COLO668 (cell line): ENCODE measurements at regions not wholly inside any gene's neighbourhood (a gene's known extent, or its start where the extent isn't known, plus 50 kb on each side); places are given as distances from the start of the nearest gene placed in this dataset.
"Not testable (repeated sequence)": the region's sequence is repeated elsewhere in the genome, so short reads cannot be mapped to it uniquely, and the experiment has no call there.

Source experiments
- DNase-seq: peaks from one replicate; lab custom pipeline; 2025; ENCODE audit not compliant: unreplicated experiment; lab: John Stamatoyannopoulos, UW

DNA sequence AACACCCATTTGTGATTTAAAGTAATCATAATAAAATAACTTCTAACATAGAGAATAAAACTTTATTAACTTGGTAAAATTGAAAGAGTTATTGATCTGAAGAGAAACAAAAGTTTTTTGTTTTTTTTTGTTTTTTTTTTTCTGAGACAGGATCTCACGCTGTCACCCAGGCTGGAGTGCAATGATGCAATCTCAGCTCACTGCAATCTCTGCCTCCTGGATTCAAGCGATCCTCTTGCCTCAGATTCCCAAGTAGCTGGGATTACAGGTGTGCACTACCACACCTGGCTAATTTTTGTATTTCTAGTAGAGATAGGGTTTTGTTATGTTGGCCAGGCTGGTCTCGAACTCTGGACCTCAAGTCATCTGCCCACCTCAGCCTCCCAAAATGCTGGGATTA is 116.5 kb upstream of the SPATA31D4 start:
- DNase-seq, result not testable (repeated sequence)

DNA sequence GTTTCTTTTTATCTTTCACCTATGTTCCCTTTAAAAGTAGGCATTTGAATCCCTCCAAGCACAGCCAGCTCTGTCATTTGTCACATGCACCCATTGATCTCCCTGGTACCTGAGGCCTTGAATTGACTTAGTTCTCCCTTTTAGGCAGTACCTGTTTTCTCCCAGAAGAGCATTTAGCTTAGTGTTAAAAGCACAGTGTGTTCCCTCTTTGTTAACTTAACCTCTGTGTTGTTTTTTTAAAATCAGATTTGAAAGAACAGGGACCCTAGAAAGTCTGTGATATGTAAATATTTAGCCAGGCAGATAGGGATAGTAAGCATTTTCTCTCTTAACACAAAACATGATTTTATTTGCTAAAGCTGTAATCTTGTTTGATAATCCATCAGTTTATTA is 113.8 kb upstream of the SPATA31D4 start:
- no peak for DNase-seq

DNA sequence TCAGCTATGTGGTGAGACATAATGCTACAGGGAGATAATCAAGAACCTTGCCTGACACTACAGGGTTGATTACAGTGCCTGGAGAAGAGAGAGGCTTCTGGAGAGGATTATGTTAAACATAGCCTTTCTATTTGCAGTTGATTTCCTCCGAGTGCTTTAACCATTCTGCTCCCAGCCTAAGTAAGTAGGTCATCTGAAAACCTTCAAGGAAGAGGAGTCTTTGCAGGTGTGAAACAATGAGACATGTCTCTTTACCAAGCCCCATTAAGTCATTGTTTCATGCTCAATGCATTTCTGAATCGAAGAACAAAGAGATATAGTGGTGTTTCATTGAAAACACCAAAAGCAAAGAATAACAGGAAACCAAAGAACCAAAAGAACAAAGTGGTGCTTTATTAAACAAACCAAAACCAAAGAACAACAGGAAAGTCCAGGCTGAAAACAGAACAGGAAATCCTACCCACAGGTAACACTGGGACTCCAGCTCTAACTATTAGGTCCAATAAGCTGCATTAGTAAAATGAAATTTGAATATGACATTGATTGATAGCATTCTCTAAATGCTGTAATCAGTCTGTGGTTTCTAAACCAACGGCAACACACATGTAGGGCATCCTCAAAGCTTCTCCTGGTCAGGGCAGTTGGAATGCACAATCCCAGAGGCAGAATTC is 113.3 kb upstream of the SPATA31D4 start:
- no peak for DNase-seq

DNA sequence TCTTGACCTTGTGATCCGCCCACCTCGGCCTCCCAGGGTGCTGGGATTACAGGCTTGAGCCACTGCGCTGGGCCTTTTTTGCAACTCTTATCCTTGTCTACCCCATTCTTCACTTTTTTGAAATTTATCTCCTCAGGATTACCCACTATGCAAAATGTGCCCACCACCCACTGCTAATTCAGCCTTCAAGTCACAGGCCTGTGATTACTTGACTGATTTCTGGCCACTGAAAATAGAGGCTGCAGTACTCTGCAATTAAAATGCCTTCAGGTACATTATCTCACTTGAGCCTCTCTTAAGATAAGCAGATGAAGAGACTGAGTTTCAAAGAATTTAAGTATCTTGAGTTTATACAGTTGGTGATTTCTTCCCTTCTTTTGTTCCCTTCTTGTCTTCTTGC is 112.4 kb upstream of the SPATA31D4 start:
- DNase-seq, result no peak

DNA sequence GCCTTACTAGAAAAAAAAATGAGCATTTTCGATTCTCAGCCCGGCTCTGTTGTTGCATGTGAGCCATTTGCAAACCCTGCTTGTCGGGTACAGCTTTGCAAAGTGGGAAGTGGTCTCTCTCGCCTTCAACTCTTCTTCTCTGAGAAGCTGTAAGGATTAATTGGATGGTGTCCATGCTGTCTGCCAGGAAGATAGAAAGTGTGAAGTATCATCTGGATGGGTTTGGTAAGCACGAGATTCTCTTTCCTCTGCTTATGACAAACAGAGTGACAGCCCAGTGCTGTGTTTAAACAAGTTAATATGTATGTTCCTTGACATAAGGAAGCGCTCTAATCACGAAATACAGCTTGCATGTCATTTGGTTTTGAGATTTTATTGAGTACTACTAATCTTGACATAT is 109.1 kb upstream of the SPATA31D4 start:
- DNase-seq, result no peak

DNA sequence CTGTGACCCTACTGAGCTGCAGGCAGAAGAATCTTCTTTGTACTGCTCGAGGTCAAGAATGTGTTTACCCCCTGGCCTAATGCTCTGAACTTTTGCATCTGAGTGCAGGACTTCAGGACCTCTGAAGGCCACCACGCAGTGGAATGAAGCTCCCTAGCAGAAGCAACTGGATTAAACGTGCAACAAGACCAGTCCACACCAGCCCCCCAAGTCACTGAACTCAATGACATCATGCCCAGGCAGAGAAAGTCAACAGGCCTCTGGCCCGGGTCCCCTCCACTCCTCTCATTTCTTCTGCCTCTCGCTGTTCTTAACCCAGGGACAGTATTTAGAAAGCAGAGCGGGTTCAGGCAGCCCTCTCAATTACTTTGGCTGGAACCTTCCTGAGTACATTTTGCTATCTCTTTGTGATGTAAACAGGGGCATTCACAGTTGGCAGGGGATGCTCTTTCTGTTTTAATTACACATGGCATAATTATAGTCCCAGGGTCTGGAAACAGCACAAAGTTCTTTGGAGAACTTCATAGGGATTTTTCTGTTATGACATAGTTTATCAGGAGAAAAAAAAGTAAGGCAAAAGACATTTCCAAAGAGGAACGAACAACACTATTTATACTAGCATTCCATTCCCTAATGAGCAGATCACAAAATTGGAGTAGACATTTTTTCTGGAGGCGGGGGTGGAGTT is 108.2 kb upstream of the SPATA31D4 start:
- no peak for DNase-seq

DNA sequence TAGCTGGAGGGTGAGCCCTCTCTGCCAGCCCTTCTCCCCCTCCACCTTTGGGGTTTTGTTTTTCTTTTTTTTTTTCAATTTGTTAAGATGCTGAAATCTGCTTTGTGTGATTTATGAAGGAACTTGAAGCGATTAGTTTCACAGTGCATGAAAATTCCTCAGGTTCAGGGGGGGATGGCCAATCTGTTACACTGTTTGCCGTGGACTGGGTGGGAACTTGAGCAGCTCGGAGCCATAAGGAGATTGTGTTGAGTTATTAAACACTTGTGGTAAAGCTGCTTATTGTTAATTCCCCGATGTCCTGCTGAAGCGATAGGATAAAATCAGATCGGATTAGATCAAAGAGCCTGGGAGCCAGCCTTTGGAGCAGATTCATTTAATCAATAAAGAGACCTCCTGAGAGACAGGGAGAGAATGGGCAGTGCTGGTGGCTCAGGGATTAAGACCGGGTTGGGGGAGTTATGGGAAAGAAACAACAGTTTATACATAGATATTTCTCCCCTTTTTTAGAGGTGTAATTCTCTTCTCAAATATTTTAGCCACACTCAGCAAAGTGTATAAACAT is 105.8 kb upstream of the SPATA31D4 start:
- no peak for DNase-seq

DNA sequence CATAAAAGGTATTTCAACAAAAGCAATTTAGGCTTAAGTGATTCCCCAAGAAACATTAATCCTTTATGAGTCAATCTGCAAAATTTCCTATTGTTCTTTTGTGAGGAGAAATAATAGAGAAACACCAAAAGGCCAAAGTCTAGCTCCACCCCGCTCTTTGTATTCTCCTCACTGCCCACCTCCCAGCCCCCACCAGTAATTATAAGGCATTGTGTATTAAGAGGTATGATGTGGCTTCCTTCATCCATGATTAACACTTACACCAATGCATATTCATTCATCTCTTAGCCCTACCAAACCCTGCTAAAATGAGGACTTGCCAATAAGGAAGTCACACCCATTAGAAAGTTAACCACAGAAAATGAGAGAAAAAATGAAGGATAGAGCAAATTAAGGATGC is 105.3 kb upstream of the SPATA31D4 start:
- DNase-seq, result no peak

DNA sequence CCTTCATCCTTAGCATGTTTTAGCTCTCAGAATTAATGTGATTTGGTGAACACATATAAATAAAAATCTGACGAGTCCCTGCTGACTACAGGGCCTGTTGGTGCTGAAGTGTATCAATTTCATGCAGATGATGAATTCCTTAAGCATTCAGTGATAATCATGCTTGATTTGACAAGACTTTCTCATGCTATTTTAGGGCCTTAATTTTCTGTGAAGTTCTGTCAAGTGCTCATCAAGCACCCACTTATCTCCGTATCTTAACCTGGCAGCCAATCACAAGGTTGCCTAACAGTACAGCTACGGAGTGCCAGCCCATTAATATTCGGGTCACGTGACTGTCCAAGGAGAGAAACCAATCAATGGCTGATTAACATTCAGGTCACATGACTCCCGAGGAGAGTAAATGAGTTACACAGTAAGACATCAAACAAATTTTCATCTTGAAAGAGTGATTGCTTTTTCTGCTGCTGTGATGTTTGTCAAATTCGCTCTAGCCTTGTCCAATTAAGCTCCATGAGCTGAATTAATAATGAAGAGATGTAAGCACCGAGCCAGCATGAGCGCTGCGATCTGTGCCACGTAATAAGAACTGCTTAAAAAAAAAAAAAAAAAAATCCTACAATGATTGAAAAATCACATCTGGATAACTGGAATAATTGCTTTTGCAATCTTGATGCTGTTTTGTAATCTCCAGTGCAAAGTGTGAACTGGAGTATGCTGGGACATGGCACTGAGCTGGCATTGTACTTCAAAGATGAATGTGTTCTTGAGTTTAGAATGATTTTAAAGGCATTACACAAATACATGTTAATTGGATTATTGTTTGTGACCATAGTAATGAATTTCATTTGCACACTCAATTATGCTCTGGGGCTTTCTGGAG is 104.3 kb upstream of the SPATA31D4 start:
- DNase-seq, result no peak

DNA sequence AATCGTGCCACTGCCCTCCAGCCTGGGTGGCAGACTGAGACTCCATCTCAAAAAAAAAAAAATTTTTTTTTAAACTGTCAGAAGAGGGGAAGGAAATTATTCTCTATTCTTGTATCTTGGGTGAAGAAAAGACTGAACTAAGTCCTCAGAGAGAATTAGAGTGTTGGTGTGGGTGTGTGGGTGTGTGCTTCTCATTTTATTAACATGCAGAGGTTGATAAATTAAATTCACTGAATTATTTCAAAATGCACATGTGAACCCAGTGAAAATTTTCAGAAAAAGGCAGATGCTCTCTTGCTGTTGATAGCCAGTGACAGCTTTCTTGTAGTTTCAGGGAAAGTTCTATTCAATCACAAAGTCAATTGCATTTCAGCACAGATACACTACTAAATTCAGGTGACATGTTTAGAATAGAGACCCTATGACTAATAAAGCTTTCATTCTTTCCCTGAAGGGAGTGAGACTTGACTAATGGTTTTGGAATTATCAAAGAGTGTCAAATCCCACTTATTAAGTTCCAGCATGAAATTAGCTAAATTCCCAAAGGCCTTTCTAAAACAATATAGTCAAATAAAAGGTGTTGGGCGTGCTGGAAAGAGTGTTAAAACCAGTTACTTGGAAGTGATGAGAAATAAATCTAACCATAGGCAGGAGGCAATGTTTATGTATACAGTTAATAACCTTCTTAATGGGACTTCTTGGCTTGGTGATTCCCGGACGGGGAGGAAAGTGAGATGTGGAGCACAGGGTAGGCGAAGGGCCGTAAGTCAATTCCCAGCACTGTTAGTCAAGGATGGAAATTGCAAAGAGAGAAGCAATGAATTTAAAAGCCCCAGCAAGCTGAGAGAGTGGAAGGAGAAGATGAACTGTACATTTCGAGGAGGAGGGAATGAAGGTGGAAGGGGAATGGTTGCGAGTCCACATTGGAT is 103.2 kb upstream of the SPATA31D4 start:
- no peak for DNase-seq

DNA sequence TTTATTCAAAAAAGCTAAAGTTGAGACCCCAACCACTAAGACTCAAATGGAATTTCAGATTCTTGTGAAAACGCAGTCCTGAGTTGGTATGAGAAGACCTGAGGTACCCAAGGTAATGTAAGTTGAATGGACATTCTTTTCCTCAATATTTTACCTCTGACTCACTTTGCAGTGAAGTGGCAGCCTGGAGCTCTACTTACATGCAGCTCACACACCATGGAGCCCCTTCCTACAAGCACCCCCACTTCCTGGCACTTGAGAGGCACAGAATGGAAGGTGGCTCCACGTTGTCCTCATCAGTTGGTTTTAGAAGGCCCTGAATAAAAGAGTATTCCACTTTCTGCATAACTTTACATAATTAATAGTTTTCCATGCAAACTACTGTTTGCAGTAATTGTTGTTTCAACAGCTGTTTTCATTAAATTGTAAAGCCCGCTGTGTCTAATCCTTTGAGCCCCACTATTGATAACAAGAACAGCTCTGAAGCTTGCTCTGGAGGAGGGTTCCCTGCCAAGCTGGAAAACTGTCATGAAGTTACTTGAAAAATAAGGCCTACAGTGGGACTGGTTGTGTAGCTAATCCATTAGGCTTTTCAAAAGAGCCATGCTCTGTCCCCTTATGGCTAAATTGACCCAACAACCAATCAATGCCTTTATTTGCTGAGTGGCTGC is 102.2 kb upstream of the SPATA31D4 start:
- no peak for DNase-seq

DNA sequence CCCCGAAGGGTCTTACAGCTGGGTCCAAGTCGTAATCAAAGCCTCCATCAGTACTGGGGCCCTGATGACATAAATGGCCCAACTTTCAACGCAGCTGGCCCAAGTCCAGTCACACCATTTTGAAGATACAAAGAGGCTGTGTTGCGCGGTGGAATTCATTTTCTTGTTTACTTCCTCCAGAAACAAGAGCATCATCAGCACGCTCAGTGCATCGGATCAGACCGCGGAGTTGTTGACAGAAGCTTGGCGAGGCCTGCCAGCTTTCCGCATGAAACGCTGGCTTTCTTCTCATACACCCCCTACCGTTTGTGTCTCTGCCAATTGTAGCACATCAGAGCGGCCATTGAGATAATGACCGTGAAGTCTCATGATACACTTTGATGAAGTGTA is 101.7 kb upstream of the SPATA31D4 start:
- DNase-seq, result no peak

DNA sequence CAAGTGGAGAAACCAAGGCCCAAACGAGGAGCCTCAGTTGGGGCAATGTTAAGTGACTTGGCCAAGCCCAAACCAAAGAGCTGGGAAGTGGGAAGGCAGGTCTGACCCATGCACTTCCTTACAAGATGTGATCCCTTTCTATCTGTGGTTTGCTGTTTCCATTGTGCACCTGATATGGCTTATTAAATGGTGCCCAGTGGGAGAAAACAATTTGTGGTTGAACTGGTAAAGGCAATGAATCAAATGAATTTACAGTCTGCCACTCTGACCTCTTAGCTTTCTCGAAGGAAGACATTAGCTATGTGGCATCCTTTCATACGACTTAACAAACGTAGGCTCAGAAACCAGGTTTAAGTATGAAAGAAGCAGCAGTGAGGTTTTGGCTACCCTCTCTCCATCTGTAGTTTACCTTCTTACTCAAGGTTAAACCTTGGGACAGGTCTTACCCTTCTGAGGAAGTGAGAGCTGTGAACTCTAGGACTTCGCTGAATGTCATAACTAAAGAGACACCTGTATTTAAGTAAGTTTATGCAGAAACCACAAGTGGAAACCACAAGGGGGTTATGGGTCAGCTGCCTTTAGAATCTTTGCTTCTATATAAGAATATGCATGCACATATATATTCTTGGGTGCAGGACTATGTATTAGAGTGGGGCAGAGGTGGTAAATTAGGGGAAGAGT is 100.5 kb upstream of the SPATA31D4 start:
- no peak for DNase-seq

DNA sequence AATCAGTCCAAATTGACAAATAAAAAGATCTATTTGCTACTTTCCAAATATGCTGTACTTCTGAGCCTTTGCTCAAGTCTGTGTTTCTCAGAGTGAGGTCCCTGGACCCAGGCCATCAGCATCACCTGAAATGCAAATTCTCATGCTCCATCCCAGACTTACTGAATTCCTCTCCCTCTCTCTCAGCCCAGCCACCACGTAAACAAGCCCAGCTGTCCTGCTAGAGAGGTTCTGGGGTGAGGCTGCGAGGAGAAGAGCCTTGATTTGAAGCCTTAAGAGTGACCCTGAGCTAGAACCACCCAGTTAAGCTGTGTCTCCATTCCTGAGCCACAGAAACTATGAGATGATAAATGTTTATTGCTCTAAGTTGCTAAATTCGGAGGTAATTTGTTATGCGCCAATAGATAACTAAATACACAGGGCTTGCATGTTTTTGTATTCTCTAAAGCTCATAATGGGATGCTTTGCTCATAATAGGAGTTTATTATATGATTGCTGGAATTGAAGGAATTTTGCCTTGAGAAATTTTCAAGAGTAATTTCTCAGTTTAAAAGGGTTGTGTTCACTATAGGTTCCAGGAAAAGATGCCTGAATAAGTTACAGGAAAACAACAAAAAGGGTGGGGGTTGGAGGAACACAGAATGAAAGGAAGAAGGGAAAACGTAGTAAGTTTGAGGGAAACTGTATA is 98.9 kb upstream of the SPATA31D4 start:
- DNase-seq, result no peak

DNA sequence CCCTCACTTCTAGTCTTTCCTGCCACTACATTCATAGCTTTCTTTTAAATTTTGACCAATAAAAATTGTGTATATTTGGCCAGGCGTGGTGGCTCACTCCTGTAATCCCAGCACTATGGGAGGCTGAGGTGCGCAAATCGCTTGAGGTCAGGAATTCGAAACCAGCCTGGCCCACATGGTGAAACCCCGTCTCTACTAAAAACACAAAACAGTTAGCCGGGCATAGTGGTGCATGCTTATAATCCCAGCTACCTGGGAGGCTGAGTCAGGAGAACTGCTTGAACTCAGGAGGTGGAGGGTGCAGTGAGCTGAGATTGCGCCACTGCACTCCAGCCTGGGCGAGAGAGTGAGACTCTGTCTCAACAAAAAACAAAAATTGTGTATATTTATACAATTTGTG is 97.8 kb upstream of the SPATA31D4 start:
- DNase-seq, result not testable (repeated sequence)

DNA sequence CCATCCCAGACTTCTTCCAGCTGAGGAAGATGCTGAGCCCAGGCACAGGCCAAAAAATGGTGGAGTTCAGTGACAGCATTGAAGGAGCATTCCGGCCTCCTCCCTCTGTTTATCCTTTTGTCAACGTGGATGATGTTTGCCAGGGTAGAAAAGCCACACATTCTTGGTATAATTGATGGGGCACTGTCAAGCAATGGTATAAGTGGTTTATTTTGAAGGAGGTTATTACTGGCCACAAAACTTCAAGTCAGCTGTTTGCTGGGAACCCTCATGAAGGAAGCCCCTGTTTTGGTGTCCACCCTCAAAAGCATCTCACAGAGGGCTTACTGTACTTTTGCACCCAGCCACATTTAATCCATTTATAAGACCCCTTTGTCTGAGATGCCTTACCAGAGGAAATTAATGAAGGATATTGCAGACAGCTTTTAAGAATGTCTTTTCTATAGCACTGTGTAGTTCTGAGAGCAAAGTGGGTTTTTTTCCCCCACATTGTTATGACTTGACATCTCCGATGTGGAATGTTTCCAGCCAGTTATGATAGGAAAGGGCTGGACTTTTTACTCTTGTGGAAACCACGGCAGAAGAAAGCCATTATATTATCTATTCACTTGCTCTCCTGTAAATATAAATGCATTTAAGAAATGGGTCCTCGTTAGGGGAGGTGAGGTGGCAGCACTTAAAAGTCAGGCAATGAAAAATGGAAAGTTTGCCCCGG is 95.5 kb upstream of the SPATA31D4 start:
- DNase-seq, result no peak

DNA sequence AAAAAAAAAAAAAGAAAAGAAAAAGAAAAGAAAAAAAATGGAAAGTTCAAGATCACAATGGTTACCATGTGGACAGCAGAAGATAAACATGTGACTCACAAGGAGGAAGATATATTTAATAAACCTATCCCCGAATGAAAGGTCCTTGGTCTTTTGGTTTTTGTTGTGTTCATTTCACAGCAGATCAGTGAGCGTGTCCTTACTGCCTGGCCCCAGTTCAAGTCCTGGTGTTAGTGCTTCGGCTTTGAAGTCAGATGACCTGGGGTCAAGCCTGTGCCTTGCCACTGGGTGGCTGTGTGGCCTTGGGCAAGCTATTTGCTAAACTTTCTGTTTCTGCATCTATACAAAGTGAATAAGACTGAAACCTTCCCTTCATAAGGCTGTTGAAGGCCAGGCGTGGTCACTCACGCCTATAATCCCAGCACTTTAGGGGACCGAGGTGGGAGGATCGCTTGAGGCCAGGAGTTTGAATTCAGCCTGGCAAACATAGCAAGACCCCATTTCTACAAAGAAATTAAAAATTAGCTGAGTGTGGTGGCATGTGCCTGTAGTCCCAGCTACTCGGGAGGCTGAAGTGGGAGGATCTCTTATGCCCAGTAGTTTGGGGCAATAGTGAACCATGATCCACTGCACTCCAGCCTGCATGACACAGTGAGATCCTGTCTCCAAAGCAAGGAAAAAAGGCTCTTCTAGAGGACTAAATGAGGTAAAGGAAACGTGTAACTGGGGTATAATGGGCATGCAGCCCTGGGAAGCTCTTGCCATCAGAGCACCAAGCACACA is 94.5 kb upstream of the SPATA31D4 start:
- no peak for DNase-seq
